ENCODE measurements at regions not wholly inside any gene's neighbourhood (a gene's known extent, or its start where the extent isn't known, plus 50 kb on each side); places are given as distances from the start of the nearest gene placed in this dataset.

DNA sequence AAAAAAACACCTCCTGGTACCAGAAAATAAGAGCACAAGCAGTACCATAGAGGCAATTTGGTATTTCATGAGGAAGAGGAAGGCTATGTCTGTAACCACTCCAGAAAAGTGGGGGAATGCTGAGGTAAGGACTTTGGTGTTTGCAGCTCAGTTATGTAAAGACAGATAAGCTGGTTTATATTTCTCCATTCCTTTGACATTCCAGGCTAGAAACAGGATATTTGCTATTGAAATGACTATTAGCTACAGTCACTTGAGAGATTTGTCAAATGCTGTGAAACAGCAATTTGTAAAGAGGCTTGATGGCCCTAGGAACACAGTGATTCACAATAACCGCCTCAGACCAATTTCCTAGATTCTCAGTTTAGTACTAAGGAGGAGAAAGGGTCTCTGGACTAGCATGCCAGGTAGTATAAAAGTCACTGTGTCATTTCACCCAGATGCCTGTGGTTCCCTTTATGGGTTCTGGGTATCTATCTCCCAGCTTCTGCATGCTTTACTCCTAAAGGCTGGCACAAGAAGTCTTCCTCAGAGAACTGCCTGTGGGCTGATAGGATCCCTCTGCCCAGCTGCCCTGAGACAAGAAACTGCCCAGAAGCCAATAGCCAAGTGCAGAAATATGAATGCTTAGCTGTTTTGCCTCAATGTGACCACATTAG lies 80.5 kb downstream of the VCAM1 start:
- no peak for TF ChIP-seq CTCF (IDR thresholded peaks at IDR 0.05; ENCODE audit: low read length)
- TF ChIP-seq EZH2 (optimal IDR thresholded peaks at IDR 0.05; ENCODE audit: low read depth, low read length): no peak
